NCI-H2029 (cell line): ENCODE measurements at regions not wholly inside any gene's neighbourhood (a gene's known extent, or its start where the extent isn't known, plus 50 kb on each side); places are given as distances from the start of the nearest gene placed in this dataset.
"Not testable (repeated sequence)": the region's sequence is repeated elsewhere in the genome, so short reads cannot be mapped to it uniquely, and the experiment has no call there.

Experiments
- DNase-seq: peaks from one replicate; lab custom pipeline; 2025; lab: John Stamatoyannopoulos, UW

- DNase-seq, result peak; percentile 20
Observed at GRCh38 chr12:62006076-62006732, 254.0 kb upstream of the USP15 start.

- no peak for DNase-seq
Observed at GRCh38 chr12:62008703-62009102, 251.5 kb upstream of the USP15 start.

- no peak for DNase-seq
Observed at GRCh38 chr12:62009445-62009844, 250.8 kb upstream of the USP15 start.

GRCh38 chr12:62010331-62010906 is 249.8 kb upstream of the USP15 start:
- not testable (repeated sequence) for DNase-seq

- not testable (repeated sequence) for DNase-seq
Observed at GRCh38 chr12:62010973-62011372, 249.2 kb upstream of the USP15 start.

- DNase-seq, result no peak
Observed at GRCh38 chr12:62014330-62014729, 245.9 kb upstream of the USP15 start.

- DNase-seq, result no peak
Observed at GRCh38 chr12:62016021-62016420, 244.2 kb upstream of the USP15 start.

- DNase-seq, result no peak
Observed at GRCh38 chr12:62021808-62022207, 238.4 kb upstream of the USP15 start.

- no peak for DNase-seq
Observed at GRCh38 chr12:62028536-62028935, 231.7 kb upstream of the USP15 start.

- no peak for DNase-seq
Observed at GRCh38 chr12:62032870-62033269, 227.3 kb upstream of the USP15 start.

GRCh38 chr12:62044450-62045135 is 215.6 kb upstream of the USP15 start:
- DNase-seq, result no peak

GRCh38 chr12:62045211-62045610 is 215.0 kb upstream of the USP15 start:
- no peak for DNase-seq

- DNase-seq, result no peak
Observed at GRCh38 chr12:62050785-62051184, 209.4 kb upstream of the USP15 start.

- DNase-seq, result no peak
Observed at GRCh38 chr12:62069976-62070375, 190.2 kb upstream of the USP15 start.

GRCh38 chr12:62073236-62073635 is 187.0 kb upstream of the USP15 start:
- not testable (repeated sequence) for DNase-seq

- DNase-seq, result no peak
Observed at GRCh38 chr12:62075870-62076269, 184.3 kb upstream of the USP15 start.

GRCh38 chr12:62078020-62078419 is 182.2 kb upstream of the USP15 start:
- DNase-seq, result no peak

- DNase-seq, result no peak
Observed at GRCh38 chr12:62082448-62082847, 177.8 kb upstream of the USP15 start.

GRCh38 chr12:62098132-62098531 is 162.1 kb upstream of the USP15 start:
- no peak for DNase-seq

GRCh38 chr12:62103748-62104147 is 156.5 kb upstream of the USP15 start:
- DNase-seq, result no peak

- no peak for DNase-seq
Observed at GRCh38 chr12:62106547-62107185, 153.5 kb upstream of the USP15 start.

- DNase-seq, result no peak
Observed at GRCh38 chr12:62113366-62114011, 146.7 kb upstream of the USP15 start.
